HEK293 (cell line): ENCODE measurements at regions not wholly inside any gene's neighbourhood (a gene's known extent, or its start where the extent isn't known, plus 50 kb on each side); places are given as distances from the start of the nearest gene placed in this dataset.

Experiments used
- CTCF ChIA-PET: fragments of 350-600 bp; formaldehyde crosslinking; extraction: SDS; loops from one replicate; lab custom pipeline; 2021; ENCODE audit warnings: antibody characterized with exemption; lab: Yijun Ruan, JAX
- POLR2A ChIA-PET: fragments of 300-600 bp; formaldehyde crosslinking; extraction: SDS; loops from one replicate; lab custom pipeline; 2020; ENCODE audit warnings: antibody characterized with exemption, inconsistent platforms; lab: Yijun Ruan, JAX
- H3K27ac ChIP-seq: fragments of 200-500 bp; sonication (Bioruptor generic); 2 replicates; pipeline ENCODE4 v1.5.1; 2014; ENCODE audit warnings: low read depth, low read length, control low read depth, inconsistent platforms; ENCODE audit errors: extremely low read depth
- H3K36me3 ChIP-seq, 2 experiments: fragments of 200-500 bp in 1 of 2; sonication (Bioruptor generic) in 1 of 2; 1 replicate in 1 of 2; 2 replicates in 1 of 2; pipeline ENCODE4 v1.5.1; 2014 to 2017; ENCODE audit warnings: inconsistent platforms in 2 of 2, low read length in 2 of 2; ENCODE audit not compliant: control insufficient read depth in 2 of 2, insufficient read depth in 1 of 2
- H3K4me1 ChIP-seq: fragments of 200-500 bp; sonication (Bioruptor generic); 2 replicates; pipeline ENCODE4 v1.5.1; 2014; ENCODE audit warnings: mild to moderate bottlenecking, low read length, inconsistent platforms; ENCODE audit not compliant: control insufficient read depth, insufficient read depth
- H3K4me3 ChIP-seq: 2 replicates; pipeline ENCODE4 v1.5.1; 2011; ENCODE audit warnings: low read depth, mild to moderate bottlenecking, control low read depth, low read length, moderate library complexity
- H3K9me3 ChIP-seq: fragments of 200-500 bp; sonication (Bioruptor generic); 2 replicates; pipeline ENCODE4 v1.5.1; 2014; ENCODE audit warnings: low read depth, low read length, inconsistent platforms; ENCODE audit not compliant: control insufficient read depth, insufficient read depth
- GFI1B ChIP-seq: fragments of 450-650 bp; formaldehyde crosslinking; IDR thresholded peaks from 2 replicates; pipeline ENCODE4 v1.5.1; 2016; ENCODE audit warnings: missing biosample characterization, missing genetic modification characterization
- ZNF10 ChIP-seq: fragments of 450-650 bp; formaldehyde crosslinking; IDR thresholded peaks from 2 replicates; pipeline ENCODE4 v1.5.1; 2017; ENCODE audit warnings: missing biosample characterization, missing genetic modification characterization
- ZNF133 ChIP-seq: fragments of 450-650 bp; formaldehyde crosslinking; IDR thresholded peaks from 2 replicates; pipeline ENCODE4 v1.5.1; 2016; ENCODE audit warnings: missing biosample characterization, missing genetic modification characterization
- ZNF140 ChIP-seq: fragments of 450-650 bp; formaldehyde crosslinking; IDR thresholded peaks from 2 replicates; pipeline ENCODE4 v1.5.1; 2016; ENCODE audit warnings: missing biosample characterization, missing genetic modification characterization
- ZNF169 ChIP-seq: fragments of 450-650 bp; formaldehyde crosslinking; IDR thresholded peaks from 2 replicates; pipeline ENCODE4 v1.5.1; 2016; ENCODE audit warnings: missing biosample characterization, missing genetic modification characterization
- ZNF174 ChIP-seq: fragments of 450-650 bp; formaldehyde crosslinking; IDR thresholded peaks from 2 replicates; pipeline ENCODE4 v1.5.0; 2017; ENCODE audit warnings: missing biosample characterization, mild to moderate bottlenecking, missing genetic modification characterization
- ZNF223 ChIP-seq: fragments of 450-650 bp; formaldehyde crosslinking; IDR thresholded peaks from 2 replicates; pipeline ENCODE4 v1.5.1; 2016; ENCODE audit warnings: missing biosample characterization, missing genetic modification characterization
- ZNF335 ChIP-seq: fragments of 450-650 bp; formaldehyde crosslinking; conservative IDR thresholded peaks from 2 replicates; pipeline ENCODE4 v1.5.1; 2016; ENCODE audit warnings: missing biosample characterization, missing genetic modification characterization
- ZNF366 ChIP-seq: fragments of 450-650 bp; formaldehyde crosslinking; conservative IDR thresholded peaks from 2 replicates; pipeline ENCODE4 v1.5.1; 2016; ENCODE audit warnings: missing biosample characterization, missing genetic modification characterization
- ZNF391 ChIP-seq: fragments of 450-650 bp; formaldehyde crosslinking; IDR thresholded peaks from 2 replicates; pipeline ENCODE4 v1.5.1; 2016; ENCODE audit warnings: low read depth, missing biosample characterization, missing genetic modification characterization, borderline replicate concordance
- ZNF423 ChIP-seq: fragments of 450-650 bp; formaldehyde crosslinking; IDR thresholded peaks from 2 replicates; pipeline ENCODE4 v1.5.1; 2016; ENCODE audit warnings: missing biosample characterization, missing genetic modification characterization
- ZNF426 ChIP-seq: fragments of 450-650 bp; formaldehyde crosslinking; IDR thresholded peaks from 2 replicates; pipeline ENCODE4 v1.5.1; 2017; ENCODE audit warnings: missing biosample characterization, missing genetic modification characterization, mild to moderate bottlenecking, inconsistent platforms, moderate library complexity
- ZNF560 ChIP-seq: fragments of 450-650 bp; formaldehyde crosslinking; IDR thresholded peaks from 2 replicates; pipeline ENCODE4 v1.5.1; 2017; ENCODE audit warnings: missing biosample characterization, missing genetic modification characterization, borderline replicate concordance
- ZNF610 ChIP-seq: fragments of 450-650 bp; formaldehyde crosslinking; IDR thresholded peaks from 2 replicates; pipeline ENCODE4 v1.5.1; 2016; ENCODE audit warnings: missing biosample characterization, missing genetic modification characterization, borderline replicate concordance
- ZNF626 ChIP-seq: fragments of 450-650 bp; sonication (Bioruptor Pico); formaldehyde crosslinking; IDR thresholded peaks from 2 replicates; pipeline ENCODE4 v1.5.1; 2018; ENCODE audit warnings: missing biosample characterization, missing genetic modification characterization, inconsistent platforms
- ZNF664 ChIP-seq: fragments of 450-650 bp; formaldehyde crosslinking; IDR thresholded peaks from 2 replicates; pipeline ENCODE4 v1.5.1; 2016; ENCODE audit warnings: missing biosample characterization, missing genetic modification characterization
- ZNF76 ChIP-seq: fragments of 450-650 bp; formaldehyde crosslinking; IDR thresholded peaks from 2 replicates; pipeline ENCODE4; 2016; ENCODE audit warnings: low read depth, missing biosample characterization, missing genetic modification characterization, borderline replicate concordance
- ZNF777 ChIP-seq: fragments of 450-650 bp; formaldehyde crosslinking; IDR thresholded peaks from 2 replicates; pipeline ENCODE4 v1.5.1; 2017; ENCODE audit warnings: missing biosample characterization, missing genetic modification characterization, borderline replicate concordance
- TF ChIP-seq, protein P1 (sequence below): fragments of 450-650 bp; IDR thresholded peaks from 2 replicates; pipeline ENCODE4 v1.5.1; 2018; ENCODE audit warnings: missing biosample characterization, missing genetic modification characterization
- TF ChIP-seq, protein P2 (sequence below): fragments of 450-650 bp; formaldehyde crosslinking; IDR thresholded peaks from 2 replicates; pipeline ENCODE4 v1.5.1; 2016; ENCODE audit warnings: missing biosample characterization, missing genetic modification characterization
- TF ChIP-seq, protein P3 (sequence below): fragments of 450-650 bp; formaldehyde crosslinking; IDR thresholded peaks from 2 replicates; pipeline ENCODE4 v1.5.1; 2016; ENCODE audit warnings: missing biosample characterization, missing genetic modification characterization
- TF ChIP-seq, protein P4 (sequence below): fragments of 450-650 bp; formaldehyde crosslinking; IDR thresholded peaks from 2 replicates; pipeline ENCODE4 v1.5.1; 2016; ENCODE audit warnings: missing biosample characterization, missing genetic modification characterization

DNA sequence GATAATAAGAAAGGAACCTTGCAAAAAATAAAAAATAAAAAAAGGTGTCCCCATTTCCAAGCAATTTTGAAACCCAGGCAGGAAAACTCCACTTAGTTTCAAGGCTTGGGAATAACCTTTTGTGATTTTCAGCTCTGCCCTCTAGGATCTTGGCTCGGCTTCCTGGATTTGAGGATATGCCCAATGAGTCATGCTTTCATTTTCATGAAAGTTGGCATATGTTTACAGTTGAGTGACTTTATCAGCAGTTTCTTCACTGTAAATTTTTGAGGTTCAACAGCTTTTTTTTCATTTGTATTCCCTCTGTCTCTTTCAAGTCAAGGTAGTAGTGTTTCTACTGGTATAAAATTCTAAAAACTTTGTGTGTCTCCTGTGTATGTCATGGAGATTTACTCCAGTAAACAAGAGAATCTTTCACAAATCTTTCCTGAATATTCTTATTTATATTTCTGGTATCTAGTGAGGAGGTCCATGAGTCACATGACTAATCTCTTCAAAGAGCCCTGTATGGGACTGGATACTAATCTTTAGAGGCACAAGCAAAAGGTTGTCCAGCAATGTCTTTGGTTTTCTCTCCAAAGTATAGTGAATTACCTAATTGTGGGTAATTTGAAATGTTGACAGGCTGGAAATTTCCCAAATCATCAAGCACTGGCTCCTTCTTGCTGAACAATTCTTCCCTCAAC lies 335.3 kb downstream of the BRINP2 start:
- H3K4me3 ChIP-seq: no peak overlapping the region
- no peak overlapping the region for H3K27ac ChIP-seq
- H3K9me3 ChIP-seq: no peaks in the 10 kb centered on the region; the same call in 1 of the 2 replicates
- ChIA-PET POLR2A (no interaction called here), CTCF (no interaction called here)
- H3K36me3 ChIP-seq: no peaks in the 10 kb centered on the region
- no peaks in the 10 kb centered on the region for H3K4me1 ChIP-seq
- TF ChIP-seq ZNF76 (tag by site-specific recombination): no peak
- TF ChIP-seq GFI1B (tag by site-specific recombination): no peak
- no peak for TF ChIP-seq ZNF223 (tag by site-specific recombination)
- TF ChIP-seq ZNF423 (tag by site-specific recombination): no peak
- no peak for TF ChIP-seq ZNF391 (tag by site-specific recombination)
- TF ChIP-seq ZNF777 (tag by site-specific recombination): no peak
- no peak for TF ChIP-seq ZNF366
- TF ChIP-seq, protein P1, sequence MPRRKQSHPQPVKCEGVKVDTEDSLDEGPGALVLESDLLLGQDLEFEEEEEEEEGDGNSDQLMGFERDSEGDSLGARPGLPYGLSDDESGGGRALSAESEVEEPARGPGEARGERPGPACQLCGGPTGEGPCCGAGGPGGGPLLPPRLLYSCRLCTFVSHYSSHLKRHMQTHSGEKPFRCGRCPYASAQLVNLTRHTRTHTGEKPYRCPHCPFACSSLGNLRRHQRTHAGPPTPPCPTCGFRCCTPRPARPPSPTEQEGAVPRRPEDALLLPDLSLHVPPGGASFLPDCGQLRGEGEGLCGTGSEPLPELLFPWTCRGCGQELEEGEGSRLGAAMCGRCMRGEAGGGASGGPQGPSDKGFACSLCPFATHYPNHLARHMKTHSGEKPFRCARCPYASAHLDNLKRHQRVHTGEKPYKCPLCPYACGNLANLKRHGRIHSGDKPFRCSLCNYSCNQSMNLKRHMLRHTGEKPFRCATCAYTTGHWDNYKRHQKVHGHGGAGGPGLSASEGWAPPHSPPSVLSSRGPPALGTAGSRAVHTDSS (tag by site-specific recombination): no peak

DNA sequence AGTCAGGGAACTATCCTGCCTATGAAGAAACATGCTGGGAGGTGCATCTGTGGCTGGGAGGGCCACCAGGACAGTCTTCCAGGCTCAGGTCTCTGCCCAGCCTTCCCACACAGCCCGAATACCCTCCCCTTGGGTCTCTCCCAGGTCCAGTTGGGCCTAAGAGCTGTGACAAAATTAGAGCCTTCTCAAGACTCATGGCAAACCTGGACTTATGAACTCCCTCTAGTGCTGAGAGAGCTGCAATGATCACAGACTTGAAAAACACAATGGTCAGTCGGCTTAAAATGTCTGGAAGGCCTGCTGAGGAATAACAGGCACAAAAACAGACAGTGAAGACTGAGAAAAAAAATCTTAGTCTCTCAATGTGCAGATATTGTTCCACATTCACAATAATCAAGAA lies 325.1 kb downstream of the BRINP2 start:
- Histone ChIP-seq H3K4me1 (no peaks in the 10 kb centered on the region), H3K36me3 (no peaks in the 10 kb centered on the region), H3K4me3 (no peak overlapping the region), H3K9me3 (no peaks in the 10 kb centered on the region), H3K27ac (no peak overlapping the region)
- TF ChIP-seq ZNF426 (tag by site-specific recombination) (no peak), ZNF140 (tag by site-specific recombination) (no peak), ZNF610 (no peak), ZNF133 (no peak), ZNF335 (tag by site-specific recombination) (no peak), ZNF664 (tag by site-specific recombination) (no peak), ZNF626 (tag by site-specific recombination) (no peak), ZNF10 (tag by site-specific recombination) (no peak), ZNF169 (no peak)
- TF ChIP-seq, protein P2, sequence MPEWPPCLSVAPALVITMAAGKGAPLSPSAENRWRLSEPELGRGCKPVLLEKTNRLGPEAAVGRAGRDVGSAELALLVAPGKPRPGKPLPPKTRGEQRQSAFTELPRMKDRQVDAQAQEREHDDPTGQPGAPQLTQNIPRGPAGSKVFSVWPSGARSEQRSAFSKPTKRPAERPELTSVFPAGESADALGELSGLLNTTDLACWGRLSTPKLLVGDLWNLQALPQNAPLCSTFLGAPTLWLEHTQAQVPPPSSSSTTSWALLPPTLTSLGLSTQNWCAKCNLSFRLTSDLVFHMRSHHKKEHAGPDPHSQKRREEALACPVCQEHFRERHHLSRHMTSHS (tag by site-specific recombination): no peak
- CTCF ChIA-PET: no interaction called here
- POLR2A ChIA-PET: no interaction called here

DNA sequence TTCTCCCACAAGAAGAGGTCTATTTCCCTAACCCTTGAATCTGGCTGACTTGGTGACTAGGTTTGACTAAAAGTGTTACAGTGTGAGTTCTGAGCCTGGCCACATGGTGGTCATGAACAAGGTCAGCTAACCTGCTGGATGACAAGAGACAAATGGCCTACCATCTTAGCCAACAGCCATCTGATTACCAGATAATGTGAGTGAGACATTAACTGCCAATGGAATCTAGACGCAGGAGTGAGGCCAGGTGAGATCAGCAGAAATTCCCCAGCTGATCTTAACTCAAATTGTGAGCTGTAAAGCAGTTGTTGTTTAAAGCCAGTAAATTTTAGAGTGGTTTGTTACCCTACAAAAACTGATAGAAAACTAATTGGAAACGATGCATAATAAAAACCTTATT lies 320.0 kb downstream of the BRINP2 start:
- Histone ChIP-seq H3K27ac (no peak overlapping the region), H3K4me1 (no peaks in the 10 kb centered on the region), H3K36me3 (no peaks in the 10 kb centered on the region), H3K4me3 (no peak overlapping the region)
- POLR2A ChIA-PET: no interaction called here
- TF ChIP-seq, protein P3, sequence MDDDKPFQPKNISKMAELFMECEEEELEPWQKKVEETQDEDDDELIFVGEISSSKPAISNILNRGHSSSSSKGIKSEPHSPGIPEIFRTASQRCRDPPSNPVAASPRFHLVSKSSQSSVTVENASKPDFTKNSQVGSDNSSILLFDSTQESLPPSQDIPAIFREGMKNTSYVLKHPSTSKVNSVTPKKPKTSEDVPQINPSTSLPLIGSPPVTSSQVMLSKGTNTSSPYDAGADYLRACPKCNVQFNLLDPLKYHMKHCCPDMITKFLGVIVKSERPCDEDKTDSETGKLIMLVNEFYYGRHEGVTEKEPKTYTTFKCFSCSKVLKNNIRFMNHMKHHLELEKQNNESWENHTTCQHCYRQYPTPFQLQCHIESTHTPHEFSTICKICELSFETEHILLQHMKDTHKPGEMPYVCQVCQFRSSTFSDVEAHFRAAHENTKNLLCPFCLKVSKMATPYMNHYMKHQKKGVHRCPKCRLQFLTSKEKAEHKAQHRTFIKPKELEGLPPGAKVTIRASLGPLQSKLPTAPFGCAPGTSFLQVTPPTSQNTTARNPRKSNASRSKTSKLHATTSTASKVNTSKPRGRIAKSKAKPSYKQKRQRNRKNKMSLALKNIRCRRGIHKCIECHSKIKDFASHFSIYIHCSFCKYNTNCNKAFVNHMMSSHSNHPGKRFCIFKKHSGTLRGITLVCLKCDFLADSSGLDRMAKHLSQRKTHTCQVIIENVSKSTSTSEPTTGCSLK (tag by site-specific recombination): no peak
- TF ChIP-seq ZNF174: no peak
- TF ChIP-seq ZNF223 (tag by site-specific recombination): no peak
- TF ChIP-seq, protein P4, sequence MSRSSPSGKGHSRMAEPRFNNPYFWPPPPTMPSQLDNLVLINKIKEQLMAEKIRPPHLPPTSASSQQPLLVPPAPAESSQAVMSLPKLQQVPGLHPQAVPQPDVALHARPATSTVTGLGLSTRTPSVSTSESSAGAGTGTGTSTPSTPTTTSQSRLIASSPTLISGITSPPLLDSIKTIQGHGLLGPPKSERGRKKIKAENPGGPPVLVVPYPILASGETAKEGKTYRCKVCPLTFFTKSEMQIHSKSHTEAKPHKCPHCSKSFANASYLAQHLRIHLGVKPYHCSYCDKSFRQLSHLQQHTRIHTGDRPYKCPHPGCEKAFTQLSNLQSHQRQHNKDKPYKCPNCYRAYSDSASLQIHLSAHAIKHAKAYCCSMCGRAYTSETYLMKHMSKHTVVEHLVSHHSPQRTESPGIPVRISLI: no peak
- TF ChIP-seq ZNF560 (tag by site-specific recombination): no peak
- TF ChIP-seq, all 188 proteins: peak for 0
- H3K9me3 ChIP-seq: no peaks in the 10 kb centered on the region
- CTCF ChIA-PET: no interaction called here
